ENCODE measurements at regions not wholly inside any gene's neighbourhood (a gene's known extent, or its start where the extent isn't known, plus 50 kb on each side); places are given as distances from the start of the nearest gene placed in this dataset.
"Not testable (repeated sequence)": the region's sequence is repeated elsewhere in the genome, so short reads cannot be mapped to it uniquely, and the experiment has no call there.

DNA sequence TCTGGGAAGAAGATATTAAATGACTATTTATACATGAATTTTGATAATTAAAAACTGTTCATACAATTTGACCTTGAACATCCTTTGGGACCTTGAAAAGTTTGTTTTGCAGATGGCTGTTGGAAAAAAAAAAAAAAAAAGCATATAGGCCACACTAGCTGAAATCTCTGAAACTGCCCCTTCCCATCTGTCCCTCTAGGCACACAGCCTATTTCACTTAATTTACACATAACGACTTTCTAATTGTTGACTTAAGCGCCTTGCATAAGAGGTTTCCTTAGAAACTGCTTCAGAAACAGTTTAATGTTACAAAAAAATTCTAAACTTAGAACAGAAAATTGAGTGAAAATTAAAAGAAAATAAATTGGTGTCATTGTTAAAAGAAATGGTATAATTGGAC lies 131.0 kb downstream of the COX18 start:
- DNase-seq = no peak

DNA sequence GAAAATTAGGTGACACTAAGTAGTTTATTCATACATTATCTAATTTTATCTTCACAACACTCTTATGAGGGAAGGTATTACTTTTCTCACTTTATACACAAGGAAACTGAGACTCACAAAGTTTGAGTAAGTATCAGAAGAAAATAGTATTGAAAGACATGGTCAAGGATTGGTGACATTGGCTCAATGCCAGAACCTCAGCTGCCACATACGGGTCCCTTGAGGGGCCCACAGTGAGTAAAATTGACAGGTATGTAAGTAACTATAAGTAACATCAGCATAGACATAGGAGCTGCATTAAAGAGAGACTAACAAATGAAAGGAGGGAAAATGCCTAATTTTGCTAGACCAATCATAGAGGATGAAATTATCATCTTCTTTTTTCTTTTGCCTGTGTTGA lies 134.1 kb downstream of the COX18 start:
- no peak for DNase-seq

DNA sequence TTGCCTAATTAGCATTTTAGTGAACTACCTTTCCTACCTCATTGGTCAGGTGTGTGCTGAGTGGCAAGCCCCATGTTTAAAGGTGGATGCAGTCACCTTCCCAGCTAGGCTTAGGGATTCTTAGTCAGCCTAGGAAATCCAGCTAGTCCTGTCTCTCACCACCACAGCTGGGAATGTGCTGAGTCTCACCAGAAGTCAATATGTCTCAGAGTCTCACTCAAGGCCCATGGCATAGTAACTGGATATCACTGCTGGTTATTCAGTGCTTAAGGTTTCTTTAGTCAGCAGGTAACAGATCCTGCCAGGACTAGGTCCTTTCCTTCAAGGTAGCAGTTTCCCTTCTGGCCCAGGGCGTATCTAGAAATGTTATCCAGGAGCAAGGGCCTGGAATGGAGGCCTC lies 136.5 kb downstream of the COX18 start:
- DNase-seq = no peak

DNA sequence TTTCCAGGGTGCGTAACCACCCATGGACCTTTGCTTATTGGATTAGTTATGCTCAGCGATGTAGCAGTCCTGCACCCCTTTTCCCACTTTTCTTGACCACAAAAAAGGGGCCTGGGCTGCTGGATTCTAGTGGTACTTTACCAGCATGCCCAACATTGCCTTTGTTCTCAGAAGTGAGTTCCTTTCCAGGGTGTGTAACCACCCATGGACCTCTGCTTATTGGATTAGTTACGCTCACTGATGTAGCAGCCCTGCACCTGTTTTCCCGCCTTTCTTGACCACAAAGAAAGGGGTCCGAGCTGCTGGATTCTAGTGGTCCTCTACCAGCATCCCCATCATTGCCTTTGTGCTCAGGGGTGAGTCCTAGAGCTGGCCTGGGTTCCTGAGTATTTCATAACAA lies 138.2 kb downstream of the COX18 start:
- no peak for DNase-seq

DNA sequence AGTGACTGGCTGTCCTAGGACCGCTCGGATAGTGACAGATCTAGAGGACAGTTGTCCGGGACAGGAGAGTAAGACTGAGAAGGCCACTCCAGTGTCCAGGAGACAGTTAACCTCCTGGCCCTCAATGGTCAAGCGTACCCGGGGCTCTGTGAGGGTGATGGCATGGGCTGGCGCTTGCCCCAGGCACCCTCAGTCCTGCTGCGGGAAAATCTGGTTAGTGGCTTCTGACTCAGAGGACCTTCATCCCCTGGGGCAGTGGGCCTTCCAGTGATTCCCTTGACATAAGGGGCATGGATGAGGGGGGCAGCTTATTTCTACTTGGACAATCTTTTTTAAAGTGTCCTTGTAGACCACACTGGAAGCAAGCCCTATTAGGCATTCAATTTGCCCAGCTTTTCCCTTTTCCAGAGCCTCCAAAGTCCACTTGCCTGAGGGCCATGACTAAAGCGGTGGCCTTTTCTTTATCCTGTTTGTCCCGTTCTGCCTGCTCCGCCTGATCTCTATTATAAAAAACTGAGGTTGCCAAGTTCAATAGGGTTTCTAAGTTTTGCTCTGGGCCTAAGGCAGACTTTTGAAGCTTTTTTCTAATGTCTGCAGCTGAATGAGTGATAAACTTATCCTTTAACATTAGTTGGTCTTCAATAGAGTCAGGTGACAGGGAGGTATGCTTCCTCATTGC lies 139.8 kb downstream of the COX18 start:
- not testable (repeated sequence) for DNase-seq

DNA sequence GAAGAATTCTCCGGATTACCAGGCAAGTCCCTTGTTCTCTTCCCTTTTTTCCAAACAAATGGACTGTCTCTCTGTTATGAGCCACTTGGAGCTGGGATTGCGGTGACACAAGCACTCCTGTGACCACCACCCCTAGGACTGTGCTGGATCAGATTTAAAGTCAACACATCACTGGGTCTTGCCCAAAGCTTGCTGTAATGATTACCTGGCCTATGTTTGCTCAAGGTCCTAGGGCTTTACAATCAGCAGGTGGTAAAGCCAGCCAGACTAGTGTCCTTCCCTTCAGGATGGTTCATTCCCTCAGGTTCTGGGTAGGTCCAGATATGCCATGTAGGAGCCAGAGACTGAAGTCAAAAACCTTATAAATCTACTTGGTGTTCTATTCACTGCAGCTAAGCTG lies 144.7 kb downstream of the COX18 start:
- no peak for DNase-seq

DNA sequence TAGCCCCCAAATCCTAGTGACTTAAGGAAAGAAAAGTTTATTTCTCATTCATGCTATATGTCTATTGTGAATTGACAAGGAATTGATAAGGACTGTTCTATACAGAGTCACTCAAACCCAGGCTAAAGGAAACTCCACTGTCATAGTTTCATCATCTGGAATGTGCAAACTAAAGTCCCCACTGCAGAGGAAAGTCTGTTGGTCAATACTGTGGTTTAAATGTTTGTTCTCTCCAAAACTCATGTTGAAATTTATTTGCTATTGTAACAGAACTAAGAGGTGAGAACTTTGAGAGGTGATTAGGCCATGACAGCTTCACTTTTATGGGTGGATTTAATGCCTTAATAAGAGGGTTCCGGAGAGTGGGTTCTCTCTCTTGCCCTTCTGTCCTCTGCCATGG lies 149.6 kb downstream of the COX18 start:
- DNase-seq = no peak

DNA sequence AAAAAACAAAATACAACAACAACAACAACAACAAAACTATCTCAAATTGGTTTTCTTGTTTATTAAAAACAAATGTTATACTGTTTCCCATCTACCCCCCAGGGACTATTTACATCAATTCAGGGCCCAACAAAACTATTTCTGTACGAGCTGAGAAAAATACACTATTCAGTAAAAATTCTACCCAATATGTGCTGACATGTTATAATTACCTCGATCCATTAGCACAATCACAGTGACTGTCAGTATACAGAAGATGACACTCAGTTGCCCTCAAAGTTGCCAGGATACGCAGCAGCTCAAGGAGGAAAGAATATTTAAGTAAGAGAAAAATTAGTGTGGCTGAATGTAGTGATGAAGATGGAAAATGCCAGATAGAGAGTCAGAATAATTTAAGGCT lies 150.1 kb downstream of the COX18 start:
- DNase-seq = no peak

DNA sequence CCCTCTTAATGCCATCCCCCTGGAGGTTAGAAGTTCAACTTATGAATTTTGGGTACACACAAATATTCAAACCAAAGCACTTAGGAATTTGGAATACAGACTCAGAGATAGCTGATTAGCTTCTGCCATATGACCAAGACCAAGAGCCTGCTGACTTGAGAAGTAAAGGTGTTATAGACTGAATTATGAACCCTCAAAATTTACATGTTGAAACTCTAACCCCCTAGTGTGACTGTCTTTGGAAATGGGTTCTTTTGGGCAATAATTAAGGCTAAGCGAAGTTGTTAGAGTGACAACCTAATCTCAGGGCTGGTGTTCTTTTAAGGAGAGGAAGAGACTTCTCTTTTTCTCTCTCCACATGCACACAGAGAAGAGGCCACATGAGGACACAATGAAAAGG lies 151.2 kb downstream of the COX18 start:
- DNase-seq = no peak

DNA sequence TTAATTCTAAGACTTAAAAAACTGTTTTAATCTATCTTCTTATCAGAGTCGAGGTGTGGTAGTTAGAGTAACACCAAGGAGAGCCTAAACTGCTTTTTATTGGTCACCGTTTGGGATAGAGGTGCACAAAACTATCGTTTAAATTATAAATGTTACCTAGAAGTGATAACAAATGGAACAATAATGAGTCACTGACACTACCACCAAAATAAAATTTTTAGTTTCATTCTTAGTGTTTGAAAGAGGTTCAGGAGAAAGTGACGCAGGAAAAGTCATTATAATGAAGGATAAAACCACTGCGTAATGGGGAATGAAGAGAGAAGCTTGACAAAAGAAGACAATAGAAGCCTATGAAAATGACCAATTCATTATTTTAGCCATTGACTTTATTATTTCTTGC lies 158.2 kb downstream of the COX18 start:
- no peak for DNase-seq

DNA sequence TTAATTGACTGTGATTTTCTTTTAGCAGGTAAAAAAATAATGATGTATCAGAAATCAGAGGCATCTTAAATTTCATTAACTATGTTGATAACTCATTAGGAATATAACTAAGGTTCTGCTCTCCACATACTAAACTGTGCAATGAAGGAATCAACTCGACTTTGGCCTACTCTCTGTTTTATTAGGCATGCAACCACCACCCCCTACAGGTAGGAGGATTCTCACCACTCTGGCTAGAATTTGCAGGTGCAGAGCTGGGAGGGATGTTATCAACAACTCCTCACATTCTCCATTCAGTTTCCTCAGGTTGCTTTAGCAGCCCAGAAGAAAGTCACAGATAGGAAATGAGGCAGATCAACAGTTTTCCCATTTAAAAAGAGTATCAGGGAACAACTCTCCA lies 160.1 kb downstream of the COX18 start:
- DNase-seq = no peak

DNA sequence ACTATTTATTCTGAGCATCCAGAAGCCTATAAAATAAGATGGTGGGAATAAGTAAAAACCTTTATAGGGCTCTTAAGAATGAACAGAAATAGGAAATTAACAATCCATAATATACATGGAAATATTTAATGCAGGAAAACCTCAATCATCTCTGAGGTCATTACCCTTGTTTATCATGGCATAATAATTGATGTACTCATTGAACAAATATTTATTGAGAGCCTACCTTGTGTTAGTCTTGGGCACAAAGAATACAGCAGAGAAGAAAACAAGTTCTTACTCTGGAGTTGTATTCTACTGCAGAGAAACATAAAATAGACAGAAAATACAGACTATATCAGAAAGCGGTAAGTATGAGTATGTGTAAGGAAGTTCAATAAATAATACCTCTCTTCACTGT lies 167.2 kb downstream of the COX18 start:
- DNase-seq = no peak

DNA sequence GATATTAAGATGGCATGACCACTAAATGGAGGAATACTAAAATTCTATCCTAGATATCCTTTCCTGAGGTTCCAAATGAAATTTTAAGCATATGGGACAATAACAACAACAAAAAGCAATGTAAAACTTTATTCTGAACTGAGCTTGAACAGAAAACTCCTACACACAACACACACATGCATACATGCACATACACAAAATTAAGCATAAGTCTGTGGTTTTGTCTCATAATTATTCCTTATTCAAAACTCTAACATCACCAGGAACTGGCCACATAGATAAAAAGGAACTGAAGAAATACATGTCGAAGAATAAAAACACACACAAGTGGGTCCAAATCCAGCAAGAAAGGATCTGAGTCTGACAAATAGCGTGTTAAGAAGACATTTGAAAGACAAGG lies 168.0 kb downstream of the COX18 start:
- DNase-seq = no peak

DNA sequence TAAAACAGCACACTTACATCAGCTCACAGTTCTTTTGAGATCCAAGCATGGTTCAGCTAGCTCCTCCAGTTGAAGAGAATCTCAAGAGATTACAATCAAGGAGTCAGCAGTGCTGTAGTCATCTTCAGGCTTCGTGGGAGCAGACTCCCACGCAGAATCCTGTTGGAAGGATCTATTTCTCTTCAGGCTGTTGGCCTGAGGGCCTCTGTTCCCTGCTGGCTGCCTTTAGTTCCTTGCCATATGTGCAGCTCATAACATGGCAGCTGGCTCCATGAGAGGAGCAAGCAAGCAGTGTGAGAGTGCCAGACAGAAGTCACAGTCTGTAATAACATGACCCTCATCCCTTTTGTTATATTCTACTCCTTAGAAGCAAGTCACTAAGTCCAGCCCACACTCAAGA lies 168.6 kb downstream of the COX18 start:
- DNase-seq = no peak

DNA sequence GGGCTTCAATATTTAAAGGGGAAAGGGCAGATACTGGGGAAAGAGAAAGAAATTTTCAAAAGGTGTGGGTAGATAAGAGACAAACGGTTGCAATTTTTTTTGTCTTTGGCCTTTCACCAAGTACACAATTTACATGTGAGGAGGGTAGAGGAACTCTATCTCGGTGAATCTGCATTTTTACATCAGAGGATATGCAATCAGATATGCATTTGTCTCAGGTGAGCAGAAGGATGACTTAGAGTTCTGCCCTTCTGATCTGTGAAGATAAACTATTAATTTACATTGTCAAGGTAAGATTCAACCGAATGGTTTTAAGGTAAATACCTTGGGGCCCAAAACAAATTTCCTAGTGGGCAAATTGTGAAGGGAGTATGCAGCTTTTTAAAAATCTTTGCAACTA lies 169.9 kb downstream of the COX18 start:
- DNase-seq = no peak

DNA sequence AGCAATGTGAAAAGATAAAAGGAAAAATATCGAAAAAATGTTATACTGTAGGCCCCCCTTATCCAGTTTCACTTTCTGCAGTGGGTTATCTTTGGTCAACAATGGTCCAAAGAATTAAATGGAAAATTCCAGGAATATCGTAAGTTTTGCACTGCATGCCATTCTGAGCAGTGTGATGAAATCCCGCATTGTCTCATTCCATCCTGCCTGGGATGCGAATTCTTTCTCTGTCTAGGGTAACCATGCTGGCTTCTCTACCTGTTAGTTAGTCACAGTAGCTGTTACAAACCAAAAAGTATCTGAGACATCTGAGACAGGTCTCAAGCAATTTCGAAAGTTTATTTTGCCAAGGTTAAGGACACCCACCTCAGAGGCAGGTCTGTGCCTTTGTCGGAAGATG lies 170.3 kb downstream of the COX18 start:
- DNase-seq = no peak

DNA sequence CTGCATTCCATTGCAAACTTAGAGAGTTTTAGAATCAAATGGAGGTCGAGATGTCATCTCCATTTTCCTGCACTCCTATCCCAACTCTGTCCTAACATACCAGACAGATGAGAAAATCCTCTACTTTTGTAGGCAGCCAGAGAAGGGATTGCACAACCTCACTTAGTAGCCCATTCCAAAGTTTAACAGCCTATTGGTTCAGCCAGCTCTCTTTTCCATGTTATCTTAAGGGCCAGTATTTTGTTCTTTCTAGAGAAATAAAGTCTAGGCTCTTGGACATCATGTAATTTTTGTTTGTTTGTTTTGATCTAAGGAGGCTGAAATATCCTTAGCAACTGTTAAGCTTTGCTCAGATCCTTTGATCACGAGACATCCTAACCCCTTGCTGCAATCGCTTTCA lies 173.0 kb downstream of the COX18 start:
- no peak for DNase-seq

DNA sequence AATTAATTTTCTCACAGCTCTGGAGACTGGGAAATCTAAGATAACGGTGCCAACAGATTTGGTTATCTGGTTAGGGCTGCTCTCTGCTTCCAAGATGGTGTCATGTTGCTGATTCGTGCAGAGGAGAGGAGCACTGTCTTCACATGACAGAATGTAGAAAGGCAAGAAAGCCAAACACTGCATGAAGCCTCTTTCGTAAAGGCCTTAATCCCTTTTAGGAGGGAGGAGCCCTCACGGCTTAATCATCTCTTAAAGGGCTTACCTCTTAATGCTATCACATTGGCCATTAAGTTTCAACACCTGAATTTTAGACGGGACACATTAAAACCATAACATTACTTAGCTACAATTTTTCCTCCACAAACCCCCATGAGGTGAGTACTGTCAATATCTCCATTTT lies 174.1 kb downstream of the COX18 start:
- no peak for DNase-seq

DNA sequence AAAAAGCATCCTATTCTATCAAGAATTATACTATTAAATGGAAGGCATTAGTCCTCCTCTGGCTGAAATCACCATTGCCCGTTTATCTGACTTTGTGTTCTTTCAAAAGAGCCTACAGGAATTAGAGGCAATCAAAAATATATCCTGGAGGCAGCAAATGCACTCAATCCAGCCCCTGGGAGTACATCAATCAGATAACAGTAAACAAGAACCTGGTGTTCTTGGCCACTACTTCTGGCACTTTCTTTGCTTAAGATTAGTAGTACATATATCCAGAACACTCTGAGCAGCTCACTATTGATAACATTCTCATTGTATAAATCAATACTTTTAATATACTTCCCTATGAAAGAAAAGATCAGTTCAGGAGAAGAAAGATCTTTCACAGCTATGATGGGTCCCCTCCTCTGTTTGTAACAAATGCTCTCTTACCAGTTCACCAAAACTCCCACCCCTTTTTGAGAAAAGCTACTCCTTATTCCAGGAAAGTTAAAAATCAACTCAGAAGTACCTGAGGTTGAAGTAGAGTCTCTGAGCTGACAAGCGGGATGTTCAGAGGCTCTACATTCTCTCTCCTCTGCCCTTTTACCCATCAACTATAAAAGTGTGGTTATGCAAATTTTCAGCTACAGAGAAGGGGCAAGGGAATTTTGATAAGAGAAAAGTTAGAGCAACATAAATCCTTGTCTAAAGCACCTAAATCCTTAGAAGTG lies 176.0 kb downstream of the COX18 start:
- no peak for DNase-seq

DNA sequence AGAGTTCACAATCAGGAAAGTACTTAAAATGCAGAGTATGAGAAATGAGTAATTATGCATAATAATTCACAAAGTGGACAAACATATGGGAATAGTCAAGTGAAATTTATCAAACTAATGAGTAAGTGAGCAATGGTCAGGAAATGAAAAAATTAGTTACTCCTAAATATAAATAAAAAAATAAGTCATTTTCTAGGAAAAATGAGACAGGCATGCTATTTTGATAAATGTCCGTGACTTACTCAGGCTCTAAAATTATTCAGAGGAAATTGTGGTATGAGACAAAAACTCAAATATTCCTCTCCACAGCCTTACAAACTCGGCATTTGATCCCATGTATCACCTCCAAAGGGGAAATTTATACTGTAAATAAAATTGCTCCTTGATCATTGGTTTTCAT lies 181.2 kb downstream of the COX18 start:
- DNase-seq = no peak

DNA sequence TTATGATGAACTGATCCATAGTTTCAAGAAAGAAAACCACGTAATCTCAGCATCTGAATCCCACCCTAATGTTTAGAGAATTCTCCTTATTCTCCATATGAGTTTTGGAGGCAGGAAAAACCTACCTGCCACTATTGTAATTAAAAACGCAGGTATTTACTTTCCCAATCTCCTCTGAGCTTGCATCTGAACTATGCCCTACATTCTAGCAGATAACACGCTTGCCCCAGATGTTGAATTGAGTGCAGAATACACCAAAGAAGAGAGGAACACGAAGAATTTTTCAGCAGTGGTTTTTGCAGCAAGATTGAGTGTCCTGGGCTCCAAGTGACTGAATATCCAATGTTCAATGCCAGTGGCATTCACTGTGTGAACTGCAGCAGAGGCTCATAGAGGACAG lies 182.4 kb downstream of the COX18 start:
- no peak for DNase-seq

DNA sequence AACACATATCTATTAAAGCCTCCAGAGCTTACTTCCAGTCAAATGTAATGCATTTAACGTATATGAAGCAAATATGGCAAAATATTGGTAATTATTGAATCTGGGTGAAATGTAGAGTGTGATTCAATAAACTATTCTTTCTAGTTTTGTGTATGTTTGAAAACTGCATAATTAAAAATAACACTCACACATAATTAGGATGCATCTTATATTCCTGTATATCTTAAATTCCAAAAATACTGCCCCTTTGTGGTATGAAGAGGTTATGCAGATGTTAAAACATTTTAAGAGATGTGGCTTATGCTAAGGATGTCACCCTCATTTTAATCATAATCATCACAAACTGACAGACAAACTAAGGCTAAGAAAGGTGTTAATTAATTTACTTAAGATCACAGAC lies 182.9 kb downstream of the COX18 start:
- no peak for DNase-seq

DNA sequence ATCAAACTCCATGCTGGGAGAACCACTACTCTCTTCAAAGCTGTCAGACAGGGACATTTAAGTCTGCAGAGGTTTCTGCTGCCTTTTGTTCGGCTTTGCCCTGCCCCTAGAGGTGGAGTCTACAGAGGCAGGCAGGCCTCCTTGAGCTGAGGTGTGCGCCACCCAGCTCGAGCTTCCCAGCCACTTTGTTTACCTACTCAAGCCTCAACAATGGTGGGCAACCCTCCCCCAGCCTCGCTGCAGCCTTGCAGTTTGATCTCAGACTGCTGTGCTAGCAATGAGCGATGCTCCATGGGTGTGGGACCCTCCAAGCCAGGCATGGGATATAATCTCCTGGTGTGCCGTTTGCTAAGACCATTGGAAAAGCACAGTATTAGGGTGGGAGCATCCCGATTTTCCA lies 185.3 kb downstream of the COX18 start:
- not testable (repeated sequence) for DNase-seq

DNA sequence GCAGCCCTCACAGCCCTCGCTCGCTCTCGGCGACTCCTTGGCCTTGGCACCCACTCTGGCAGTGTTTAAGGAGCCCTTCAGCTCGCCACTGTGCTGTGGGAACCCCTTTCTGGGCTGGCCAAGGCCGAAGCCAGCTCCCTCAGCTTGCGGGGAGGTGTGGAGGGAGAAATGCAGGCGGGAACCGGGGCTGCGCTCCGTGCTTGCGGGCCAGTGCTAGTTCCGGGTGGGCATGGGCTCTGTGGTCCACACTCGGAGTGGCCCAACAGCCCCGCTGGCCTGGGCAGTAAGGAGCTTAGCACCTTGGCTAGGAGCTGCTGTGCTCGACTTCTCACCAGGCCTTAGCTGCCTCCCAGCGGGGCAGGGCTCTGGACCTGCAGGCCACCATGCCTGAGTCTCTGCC lies 192.6 kb downstream of the COX18 start:
- DNase-seq = no peak

DNA sequence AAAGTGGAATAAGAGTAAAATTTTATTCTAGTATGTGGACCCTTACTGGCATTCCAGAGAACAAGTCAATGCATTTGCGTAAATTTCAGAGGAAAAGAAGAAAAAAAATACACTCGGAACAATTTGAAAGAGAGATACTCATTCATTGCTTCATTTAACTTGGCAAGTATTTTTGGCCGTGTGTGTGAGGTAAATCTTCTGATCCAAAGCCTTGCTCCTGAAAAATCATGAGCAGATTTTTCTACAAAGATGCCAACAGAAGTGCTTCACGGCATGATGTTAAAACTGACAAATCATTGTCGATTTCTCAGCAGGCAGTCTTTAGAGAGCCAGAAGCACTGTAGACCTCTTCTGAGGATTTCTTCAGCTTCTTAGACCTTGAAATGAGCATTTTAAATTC lies 194.0 kb downstream of the COX18 start:
- no peak for DNase-seq
